Epithelial cell of esophagus (primary cell): ENCODE measurements at regions not wholly inside any gene's neighbourhood (a gene's known extent, or its start where the extent isn't known, plus 50 kb on each side); places are given as distances from the start of the nearest gene placed in this dataset.

ENCODE experiments used
- DNase-seq: peaks from one replicate; pipeline ENCODE4 v3.0.0; 2010; ENCODE audit warnings: low read depth
- H3K4me3 ChIP-seq: 2 replicates; pipeline ENCODE4 v1.5.1; 2011; ENCODE audit warnings: mild to moderate bottlenecking, low read length, control low read depth
- CTCF ChIP-seq: IDR thresholded peaks from 2 replicates; pipeline ENCODE4 v1.5.1; 2011; ENCODE audit warnings: low read depth, mild to moderate bottlenecking, low read length, control low read depth, inconsistent platforms; ENCODE audit not compliant: insufficient read depth; ENCODE audit errors: missing control alignments

GRCh38 chr5:4078544-4078943, 482.9 kb downstream of the IRX1 start:
- TF ChIP-seq CTCF: no peak

GRCh38 chr5:4079831-4080230, 484.2 kb downstream of the IRX1 start:
- TF ChIP-seq CTCF: no peak
- no peak overlapping the region for H3K4me3 ChIP-seq
- DNase-seq: peak; percentile 33

More at GRCh38 chr5:4078544-4078943, 482.9 kb downstream of the IRX1 start:
- H3K4me3 ChIP-seq: no peak overlapping the region
- peak; percentile 17 for DNase-seq

GRCh38 chr5:4080370-4080769, 484.7 kb downstream of the IRX1 start:
- DNase-seq: no peak
- H3K4me3 ChIP-seq: no peak overlapping the region
- no peak for TF ChIP-seq CTCF

GRCh38 chr5:4081059-4081458, 485.4 kb downstream of the IRX1 start:
- H3K4me3 ChIP-seq: no peak overlapping the region
- TF ChIP-seq CTCF: no peak
- DNase-seq: no peak

- TF ChIP-seq CTCF: no peak
- no peak for DNase-seq
- H3K4me3 ChIP-seq: no peak overlapping the region
These were observed 485.8 kb downstream of the IRX1 start for GRCh38 chr5:4081466-4081865.

GRCh38 chr5:4082966-4083564, 487.4 kb downstream of the IRX1 start:
- peak; percentile 84 for DNase-seq
- no peak for TF ChIP-seq CTCF
- H3K4me3 ChIP-seq: no peak overlapping the region
